SK-N-SH (cell line): ENCODE measurements at regions not wholly inside any gene's neighbourhood (a gene's known extent, or its start where the extent isn't known, plus 50 kb on each side); places are given as distances from the start of the nearest gene placed in this dataset.

Source experiments
- CTCF ChIA-PET: fragments of 300-600, 350-600 bp; formaldehyde crosslinking; extraction: SDS; loops from one replicate; lab custom pipeline; 2021; lab: Yijun Ruan, JAX
- POLR2A ChIA-PET: fragments of 350-600 bp; sonication (Branson Sonifier 250); formaldehyde crosslinking; extraction: SDS; loops from one replicate; lab custom pipeline; 2020; ENCODE audit warnings: antibody characterized with exemption, inconsistent platforms; lab: Yijun Ruan, JAX
- DNase-seq: peaks from one replicate; pipeline ENCODE4 v3.0.0; 2012
- H2AFZ ChIP-seq: fragments of 200-600 bp; sonication (generic); 2 replicates; pipeline ENCODE4 v1.8.1; 2016; ENCODE audit warnings: antibody characterized with exemption, mild to moderate bottlenecking, low read depth
- H3F3A ChIP-seq: fragments of 200-600 bp; sonication (generic); replicated peaks from 2 replicates; pipeline ENCODE3; 2016; ENCODE audit warnings: antibody characterized with exemption, mild to moderate bottlenecking; ENCODE audit not compliant: insufficient read depth
- H3K27ac ChIP-seq, 2 experiments: fragments of 200-500 bp in 1 of 2; fragments of 200-600 bp in 1 of 2; sonication (Bioruptor generic) in 1 of 2; sonication (generic), shearing (Covaris generic) in 1 of 2; 2 replicates each; pipeline versions ENCODE4 v1.5.1 to v1.6.1; 2014 to 2016; ENCODE audit warnings: low read depth in 2 of 2, inconsistent platforms in 1 of 2, low read length in 1 of 2, mild to moderate bottlenecking in 1 of 2, mixed read lengths in 1 of 2
- H3K27me3 ChIP-seq: fragments of 200-600 bp; sonication (generic), shearing (Covaris generic); 2 replicates; pipeline ENCODE4 v1.6.1; 2016; ENCODE audit warnings: mixed run types; ENCODE audit not compliant: insufficient read depth
- H3K36me3 ChIP-seq, 2 experiments: fragments of 200-500 bp in 1 of 2; fragments of 200-600 bp in 1 of 2; sonication (Bioruptor generic) in 1 of 2; sonication (generic) in 1 of 2; replicated peaks in 1 of 2; 2 replicates each; pipeline versions ENCODE3 to v1.5.1; 2014 to 2016; ENCODE audit warnings: low read length in 1 of 2, mild to moderate bottlenecking in 1 of 2; ENCODE audit not compliant: insufficient read depth in 2 of 2, control insufficient read depth in 1 of 2
- H3K4me1 ChIP-seq, 2 experiments: fragments of 200-500 bp in 1 of 2; fragments of 200-600 bp in 1 of 2; sonication (Bioruptor generic) in 1 of 2; sonication (generic), shearing (Covaris generic) in 1 of 2; 2 replicates each; pipeline versions ENCODE4 v1.5.1 to v1.6.1; 2014 to 2016; ENCODE audit warnings: low read depth in 1 of 2, low read length in 1 of 2, mixed run types in 1 of 2; ENCODE audit not compliant: insufficient read depth in 2 of 2, control insufficient read depth in 1 of 2
- H3K4me2 ChIP-seq: fragments of 200-600 bp; sonication (generic), shearing (Covaris generic); 2 replicates; pipeline ENCODE4 v1.6.1; 2017; ENCODE audit warnings: mixed run types
- H3K4me3 ChIP-seq, 2 experiments: fragments of 200-500 bp in 1 of 2; fragments of 200-600 bp in 1 of 2; sonication (Bioruptor generic) in 1 of 2; sonication (generic), shearing (Covaris generic) in 1 of 2; 2 replicates each; pipeline versions ENCODE4 v1.5.1 to v1.8.1; 2014 to 2016; ENCODE audit warnings: low read depth in 2 of 2, inconsistent platforms in 1 of 2, low read length in 1 of 2, mild to moderate bottlenecking in 1 of 2, mixed read lengths in 1 of 2, moderate library complexity in 1 of 2
- H3K79me2 ChIP-seq: fragments of 200-600 bp; sonication (generic); 2 replicates; pipeline ENCODE4 v1.8.1; 2017; ENCODE audit warnings: mild to moderate bottlenecking; ENCODE audit not compliant: insufficient read depth
- H3K9ac ChIP-seq: fragments of 200-600 bp; sonication (generic); 2 replicates; pipeline ENCODE4 v1.6.1; 2017; ENCODE audit warnings: mixed run types
- H3K9me2 ChIP-seq: fragments of 200-600 bp; sonication (generic); 2 replicates; pipeline ENCODE4 v1.6.1; 2017; ENCODE audit warnings: mixed run types
- H3K9me3 ChIP-seq: fragments of 200-600 bp; sonication (generic); 2 replicates; pipeline ENCODE4 v1.6.1; 2017; ENCODE audit warnings: mixed run types, mild to moderate bottlenecking, moderate library complexity
- H4K20me1 ChIP-seq: fragments of 200-600 bp; sonication (generic); 2 replicates; pipeline ENCODE4 v1.6.1; 2017; ENCODE audit warnings: mild to moderate bottlenecking, mixed run types; ENCODE audit not compliant: insufficient read depth
- CHD2 ChIP-seq: fragments of 150-350 bp; IDR thresholded peaks from 2 replicates; pipeline ENCODE4 v1.6.1; 2018; ENCODE audit warnings: low read length; ENCODE audit not compliant: partially characterized antibody
- ELF1 ChIP-seq: IDR thresholded peaks from 2 replicates; pipeline ENCODE4 v1.4.0; 2012
- EP300 ChIP-seq, 2 experiments: IDR thresholded peaks; 2 replicates each; pipeline versions ENCODE4 v1.4.0 to v1.6.1; 2012; ENCODE audit warnings: borderline replicate concordance in 1 of 2, low read depth in 1 of 2, low read length in 1 of 2
- FOSL2 ChIP-seq: IDR thresholded peaks from 2 replicates; pipeline ENCODE4 v1.4.0; 2012; ENCODE audit warnings: low read depth, mild to moderate bottlenecking, moderate library complexity, borderline replicate concordance
- FOXJ3 ChIP-seq: sonication (generic); formaldehyde crosslinking; IDR thresholded peaks from 2 replicates; pipeline ENCODE4 v1.5.1; 2020; ENCODE audit warnings: mild to moderate bottlenecking, missing genetic modification reagents
- GABPA ChIP-seq: IDR thresholded peaks from 2 replicates; pipeline ENCODE4 v1.4.0; 2012; ENCODE audit warnings: low read depth, mild to moderate bottlenecking
- JUND ChIP-seq: IDR thresholded peaks from 2 replicates; pipeline ENCODE4 v1.4.0; 2012
- MEF2A ChIP-seq: IDR thresholded peaks from 2 replicates; pipeline ENCODE4 v1.4.0; 2012; ENCODE audit warnings: low read depth, borderline replicate concordance
- NRF1 ChIP-seq: IDR thresholded peaks from 2 replicates; pipeline ENCODE4 v1.6.1; 2012; ENCODE audit warnings: low read depth, mild to moderate bottlenecking, low read length
- RAD21 ChIP-seq: IDR thresholded peaks from 2 replicates; pipeline ENCODE4 v1.6.1; 2012; ENCODE audit warnings: mild to moderate bottlenecking, low read length
- RFX5 ChIP-seq: IDR thresholded peaks from 2 replicates; pipeline ENCODE4 v1.6.1; 2012; ENCODE audit warnings: mild to moderate bottlenecking, improper control_type of control experiment, low read length
- SMC3 ChIP-seq: IDR thresholded peaks from 2 replicates; pipeline ENCODE4 v1.6.1; 2012; ENCODE audit warnings: low read depth, low read length, improper control_type of control experiment
- TAF1 ChIP-seq: IDR thresholded peaks from 2 replicates; pipeline ENCODE4 v1.6.1; 2012; ENCODE audit warnings: low read depth, mild to moderate bottlenecking, low read length, moderate library complexity, borderline replicate concordance
- TEAD4 ChIP-seq: IDR thresholded peaks from 2 replicates; pipeline ENCODE4 v1.4.0; 2012; ENCODE audit warnings: mild to moderate bottlenecking, borderline replicate concordance; ENCODE audit not compliant: insufficient read depth
- whole genome bisulfite sequencing: methylation state at CpG from one replicate; pipeline ENCODE4 v1.1.6; 2017; ENCODE audit warnings: low lambda C conversion rate; 5-methylcytosine and 5-hydroxymethylcytosine counted together
- TF ChIP-seq, protein P1 (sequence below): fragments of 150-350 bp; IDR thresholded peaks from 2 replicates; pipeline ENCODE4 v1.6.1; 2017; ENCODE audit warnings: antibody characterized with exemption, low read length, low read depth, borderline replicate concordance
- TF ChIP-seq, protein P2 (sequence below): fragments of 150-350 bp; IDR thresholded peaks from 2 replicates; pipeline ENCODE4 v1.6.1; 2016; ENCODE audit warnings: mild to moderate bottlenecking, low read depth, low read length
- TF ChIP-seq, protein P3 (sequence below): fragments of 200-600 bp; sonication (generic); IDR thresholded peaks from 2 replicates; pipeline ENCODE4 v1.6.1; 2017; ENCODE audit warnings: antibody characterized with exemption, mild to moderate bottlenecking, moderate library complexity
- TF ChIP-seq, protein P4 (sequence below): IDR thresholded peaks from 2 replicates; pipeline ENCODE4; 2012
- TF ChIP-seq, protein P5 (sequence below): IDR thresholded peaks from 2 replicates; pipeline ENCODE4 v1.4.0; 2012; ENCODE audit warnings: low read depth, borderline replicate concordance
- TF ChIP-seq, protein P6 (sequence below): IDR thresholded peaks from 2 replicates; pipeline ENCODE4 v1.4.0; 2012; ENCODE audit warnings: low read depth
- TF ChIP-seq, protein P7 (sequence below): IDR thresholded peaks from 2 replicates; pipeline ENCODE4 v1.4.0; 2012; ENCODE audit warnings: low read depth, borderline replicate concordance

DNA sequence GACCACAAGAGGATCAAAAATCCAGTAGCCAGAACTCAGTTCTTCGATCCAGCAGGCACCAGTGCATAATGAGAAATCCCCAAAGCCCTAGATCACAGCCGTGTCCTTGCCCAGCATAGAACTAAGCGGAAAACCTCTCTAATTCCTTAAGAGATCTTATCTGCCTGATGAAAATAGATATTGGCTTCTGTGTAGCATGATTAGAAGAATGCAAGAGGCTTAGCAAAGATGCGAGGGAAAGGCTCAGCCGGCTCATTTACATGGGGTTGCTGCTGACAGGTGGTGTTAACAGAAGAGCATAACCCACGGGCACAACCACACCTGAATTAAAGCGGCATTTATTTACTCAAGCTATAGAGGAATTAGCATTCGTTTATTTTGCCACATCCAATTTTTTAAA lies 400.0 kb upstream of the ADAMTS16 start:
- DNase-seq: no peak
- H4K20me1 ChIP-seq: no peaks in the 10 kb centered on the region
- no peaks in the 10 kb centered on the region for H3F3A ChIP-seq
- H2AFZ ChIP-seq: no peak overlapping the region
- H3K4me1 ChIP-seq: no peaks in the 10 kb centered on the region
- WGBS: under 1% methylated on average over 8 of the region's 8 CpGs
- no peaks in the 10 kb centered on the region for H3K27me3 ChIP-seq
- H3K4me2 ChIP-seq: no peak overlapping the region
- H3K27ac ChIP-seq: no peak overlapping the region
- CTCF ChIA-PET: no interaction called here
- H3K4me3 ChIP-seq: no peak overlapping the region
- no peaks in the 10 kb centered on the region; the same call in 1 of the 2 replicates for H3K9me2 ChIP-seq
- no peaks in the 10 kb centered on the region for H3K79me2 ChIP-seq
- TF ChIP-seq, protein P1, sequence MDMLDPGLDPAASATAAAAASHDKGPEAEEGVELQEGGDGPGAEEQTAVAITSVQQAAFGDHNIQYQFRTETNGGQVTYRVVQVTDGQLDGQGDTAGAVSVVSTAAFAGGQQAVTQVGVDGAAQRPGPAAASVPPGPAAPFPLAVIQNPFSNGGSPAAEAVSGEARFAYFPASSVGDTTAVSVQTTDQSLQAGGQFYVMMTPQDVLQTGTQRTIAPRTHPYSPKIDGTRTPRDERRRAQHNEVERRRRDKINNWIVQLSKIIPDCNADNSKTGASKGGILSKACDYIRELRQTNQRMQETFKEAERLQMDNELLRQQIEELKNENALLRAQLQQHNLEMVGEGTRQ: no peak
- no peak for TF ChIP-seq TAF1
- TF ChIP-seq, protein P2, sequence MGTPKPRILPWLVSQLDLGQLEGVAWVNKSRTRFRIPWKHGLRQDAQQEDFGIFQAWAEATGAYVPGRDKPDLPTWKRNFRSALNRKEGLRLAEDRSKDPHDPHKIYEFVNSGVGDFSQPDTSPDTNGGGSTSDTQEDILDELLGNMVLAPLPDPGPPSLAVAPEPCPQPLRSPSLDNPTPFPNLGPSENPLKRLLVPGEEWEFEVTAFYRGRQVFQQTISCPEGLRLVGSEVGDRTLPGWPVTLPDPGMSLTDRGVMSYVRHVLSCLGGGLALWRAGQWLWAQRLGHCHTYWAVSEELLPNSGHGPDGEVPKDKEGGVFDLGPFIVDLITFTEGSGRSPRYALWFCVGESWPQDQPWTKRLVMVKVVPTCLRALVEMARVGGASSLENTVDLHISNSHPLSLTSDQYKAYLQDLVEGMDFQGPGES: no peak
- TF ChIP-seq, protein P3, sequence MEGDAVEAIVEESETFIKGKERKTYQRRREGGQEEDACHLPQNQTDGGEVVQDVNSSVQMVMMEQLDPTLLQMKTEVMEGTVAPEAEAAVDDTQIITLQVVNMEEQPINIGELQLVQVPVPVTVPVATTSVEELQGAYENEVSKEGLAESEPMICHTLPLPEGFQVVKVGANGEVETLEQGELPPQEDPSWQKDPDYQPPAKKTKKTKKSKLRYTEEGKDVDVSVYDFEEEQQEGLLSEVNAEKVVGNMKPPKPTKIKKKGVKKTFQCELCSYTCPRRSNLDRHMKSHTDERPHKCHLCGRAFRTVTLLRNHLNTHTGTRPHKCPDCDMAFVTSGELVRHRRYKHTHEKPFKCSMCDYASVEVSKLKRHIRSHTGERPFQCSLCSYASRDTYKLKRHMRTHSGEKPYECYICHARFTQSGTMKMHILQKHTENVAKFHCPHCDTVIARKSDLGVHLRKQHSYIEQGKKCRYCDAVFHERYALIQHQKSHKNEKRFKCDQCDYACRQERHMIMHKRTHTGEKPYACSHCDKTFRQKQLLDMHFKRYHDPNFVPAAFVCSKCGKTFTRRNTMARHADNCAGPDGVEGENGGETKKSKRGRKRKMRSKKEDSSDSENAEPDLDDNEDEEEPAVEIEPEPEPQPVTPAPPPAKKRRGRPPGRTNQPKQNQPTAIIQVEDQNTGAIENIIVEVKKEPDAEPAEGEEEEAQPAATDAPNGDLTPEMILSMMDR: no peak
- no peak for TF ChIP-seq SMC3
- no peak for TF ChIP-seq JUND
- TF ChIP-seq, protein P4, sequence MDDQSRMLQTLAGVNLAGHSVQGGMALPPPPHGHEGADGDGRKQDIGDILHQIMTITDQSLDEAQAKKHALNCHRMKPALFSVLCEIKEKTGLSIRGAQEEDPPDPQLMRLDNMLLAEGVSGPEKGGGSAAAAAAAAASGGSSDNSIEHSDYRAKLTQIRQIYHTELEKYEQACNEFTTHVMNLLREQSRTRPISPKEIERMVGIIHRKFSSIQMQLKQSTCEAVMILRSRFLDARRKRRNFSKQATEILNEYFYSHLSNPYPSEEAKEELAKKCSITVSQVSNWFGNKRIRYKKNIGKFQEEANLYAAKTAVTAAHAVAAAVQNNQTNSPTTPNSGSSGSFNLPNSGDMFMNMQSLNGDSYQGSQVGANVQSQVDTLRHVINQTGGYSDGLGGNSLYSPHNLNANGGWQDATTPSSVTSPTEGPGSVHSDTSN: no peak
- TF ChIP-seq FOXJ3 (CRISPR knock-in tag): no peak
- TF ChIP-seq, all 33 proteins: peak for 0
- POLR2A ChIA-PET: no interaction called here
- Histone ChIP-seq H3K36me3 (no peaks in the 10 kb centered on the region), H3K9ac (no peak overlapping the region), H3K9me3 (peaks cover 3% of the 10 kb centered on the region; the same call in 1 of the 2 replicates)

DNA sequence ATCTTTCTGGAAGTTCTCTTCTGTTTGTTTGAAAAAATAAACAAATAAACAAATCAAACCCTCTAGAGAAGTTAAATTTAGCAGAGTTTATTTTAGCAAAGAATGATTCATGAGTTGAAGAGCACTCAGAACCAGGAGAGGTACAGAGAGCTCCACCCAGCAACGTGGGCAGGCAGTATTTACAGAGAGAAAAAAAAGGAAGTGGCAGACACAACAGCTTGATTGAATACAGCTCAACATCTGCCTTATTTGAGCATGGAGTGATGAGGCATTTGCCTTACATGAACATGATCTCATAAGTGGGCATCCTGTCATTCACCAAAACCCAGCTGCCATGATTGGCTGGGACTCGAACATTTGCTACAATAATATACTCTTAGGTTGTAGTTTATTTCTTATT lies 381.6 kb upstream of the ADAMTS16 start:
- Histone ChIP-seq H3K27me3 (no peaks in the 10 kb centered on the region; the same call in 1 of the 2 replicates), H4K20me1 (no peaks in the 10 kb centered on the region), H3K9me2 (no peaks in the 10 kb centered on the region), H3K36me3 (no peaks in the 10 kb centered on the region), H3K4me3 (no peak overlapping the region), H3K4me2 (no peak overlapping the region), H2AFZ (no peak overlapping the region), H3F3A (no peaks in the 10 kb centered on the region), H3K9ac (no peak overlapping the region), H3K27ac (no peak overlapping the region), H3K9me3 (no peaks in the 10 kb centered on the region), H3K4me1 (no peaks in the 10 kb centered on the region), H3K79me2 (no peaks in the 10 kb centered on the region)
- DNase-seq: no peak
- ChIA-PET CTCF (no interaction called here), POLR2A (no interaction called here)
- 0% methylated on average over 2 of the region's 2 CpGs for WGBS
- TF ChIP-seq, protein P5, sequence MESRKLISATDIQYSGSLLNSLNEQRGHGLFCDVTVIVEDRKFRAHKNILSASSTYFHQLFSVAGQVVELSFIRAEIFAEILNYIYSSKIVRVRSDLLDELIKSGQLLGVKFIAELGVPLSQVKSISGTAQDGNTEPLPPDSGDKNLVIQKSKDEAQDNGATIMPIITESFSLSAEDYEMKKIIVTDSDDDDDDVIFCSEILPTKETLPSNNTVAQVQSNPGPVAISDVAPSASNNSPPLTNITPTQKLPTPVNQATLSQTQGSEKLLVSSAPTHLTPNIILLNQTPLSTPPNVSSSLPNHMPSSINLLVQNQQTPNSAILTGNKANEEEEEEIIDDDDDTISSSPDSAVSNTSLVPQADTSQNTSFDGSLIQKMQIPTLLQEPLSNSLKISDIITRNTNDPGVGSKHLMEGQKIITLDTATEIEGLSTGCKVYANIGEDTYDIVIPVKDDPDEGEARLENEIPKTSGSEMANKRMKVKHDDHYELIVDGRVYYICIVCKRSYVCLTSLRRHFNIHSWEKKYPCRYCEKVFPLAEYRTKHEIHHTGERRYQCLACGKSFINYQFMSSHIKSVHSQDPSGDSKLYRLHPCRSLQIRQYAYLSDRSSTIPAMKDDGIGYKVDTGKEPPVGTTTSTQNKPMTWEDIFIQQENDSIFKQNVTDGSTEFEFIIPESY: no peak
- TF ChIP-seq GABPA: no peak
- no peak for TF ChIP-seq FOXJ3 (CRISPR knock-in tag)
- no peak for TF ChIP-seq EP300 (IDR thresholded peaks at IDR 0.05; ENCODE audit: borderline replicate concordance in 1 of 2, low read depth in 1 of 2, low read length in 1 of 2)
- no peak for TF ChIP-seq TEAD4
- TF ChIP-seq CHD2: no peak
- no peak for TF ChIP-seq NRF1
- TF ChIP-seq JUND: no peak
- TF ChIP-seq FOSL2: no peak
- no peak for TF ChIP-seq RFX5
- no peak for TF ChIP-seq MEF2A
- TF ChIP-seq, protein P6, sequence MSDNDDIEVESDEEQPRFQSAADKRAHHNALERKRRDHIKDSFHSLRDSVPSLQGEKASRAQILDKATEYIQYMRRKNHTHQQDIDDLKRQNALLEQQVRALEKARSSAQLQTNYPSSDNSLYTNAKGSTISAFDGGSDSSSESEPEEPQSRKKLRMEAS: no peak
- TF ChIP-seq TAF1: no peak
- TF ChIP-seq, protein P7, sequence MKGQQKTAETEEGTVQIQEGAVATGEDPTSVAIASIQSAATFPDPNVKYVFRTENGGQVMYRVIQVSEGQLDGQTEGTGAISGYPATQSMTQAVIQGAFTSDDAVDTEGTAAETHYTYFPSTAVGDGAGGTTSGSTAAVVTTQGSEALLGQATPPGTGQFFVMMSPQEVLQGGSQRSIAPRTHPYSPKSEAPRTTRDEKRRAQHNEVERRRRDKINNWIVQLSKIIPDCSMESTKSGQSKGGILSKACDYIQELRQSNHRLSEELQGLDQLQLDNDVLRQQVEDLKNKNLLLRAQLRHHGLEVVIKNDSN: no peak
- no peak for TF ChIP-seq ELF1
- no peak for TF ChIP-seq RAD21
